ENCODE measurements at regions not wholly inside any gene's neighbourhood (a gene's known extent, or its start where the extent isn't known, plus 50 kb on each side); places are given as distances from the start of the nearest gene placed in this dataset.

GRCh38 chr20:54714817-54715216 is 239.4 kb downstream of the DOK5 start:
- H3K27me3 ChIP-seq (ENCODE audit: control insufficient read depth, insufficient read depth, low read length), result no peaks in the 10 kb centered on the region
- no peaks in the 10 kb centered on the region for H3K36me3 ChIP-seq (ENCODE audit: control insufficient read depth, insufficient read depth, low read length)
- DNase-seq (ENCODE audit: low read depth) (no peak), FAIRE-seq (no peak)
- TF ChIP-seq, protein P1, sequence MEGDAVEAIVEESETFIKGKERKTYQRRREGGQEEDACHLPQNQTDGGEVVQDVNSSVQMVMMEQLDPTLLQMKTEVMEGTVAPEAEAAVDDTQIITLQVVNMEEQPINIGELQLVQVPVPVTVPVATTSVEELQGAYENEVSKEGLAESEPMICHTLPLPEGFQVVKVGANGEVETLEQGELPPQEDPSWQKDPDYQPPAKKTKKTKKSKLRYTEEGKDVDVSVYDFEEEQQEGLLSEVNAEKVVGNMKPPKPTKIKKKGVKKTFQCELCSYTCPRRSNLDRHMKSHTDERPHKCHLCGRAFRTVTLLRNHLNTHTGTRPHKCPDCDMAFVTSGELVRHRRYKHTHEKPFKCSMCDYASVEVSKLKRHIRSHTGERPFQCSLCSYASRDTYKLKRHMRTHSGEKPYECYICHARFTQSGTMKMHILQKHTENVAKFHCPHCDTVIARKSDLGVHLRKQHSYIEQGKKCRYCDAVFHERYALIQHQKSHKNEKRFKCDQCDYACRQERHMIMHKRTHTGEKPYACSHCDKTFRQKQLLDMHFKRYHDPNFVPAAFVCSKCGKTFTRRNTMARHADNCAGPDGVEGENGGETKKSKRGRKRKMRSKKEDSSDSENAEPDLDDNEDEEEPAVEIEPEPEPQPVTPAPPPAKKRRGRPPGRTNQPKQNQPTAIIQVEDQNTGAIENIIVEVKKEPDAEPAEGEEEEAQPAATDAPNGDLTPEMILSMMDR (IDR thresholded peaks at IDR 0.05; ENCODE audit: insufficient read depth, low read length, severe bottlenecking), result no peak
- H3K4me3 ChIP-seq (ENCODE audit: low read depth, low read length), result no peak overlapping the region

DNA sequence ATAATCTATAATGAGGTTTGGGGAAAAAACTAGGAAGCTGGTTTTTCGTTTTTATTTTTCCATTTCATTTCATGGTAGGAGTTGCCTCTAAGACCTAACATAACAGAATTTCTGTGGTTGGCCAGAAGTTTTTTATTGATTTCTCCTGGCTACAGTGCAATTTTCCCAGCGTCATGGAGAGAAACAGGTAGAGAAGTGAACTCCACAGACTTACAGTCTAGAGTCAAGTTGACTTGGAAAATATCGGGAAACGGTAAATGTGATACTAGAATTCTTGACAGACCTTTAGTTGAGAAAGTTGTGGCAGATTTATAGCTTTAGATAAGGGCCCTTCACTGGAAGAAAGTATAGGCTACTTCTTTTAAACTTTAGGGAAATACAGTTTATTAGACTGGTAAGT is 238.3 kb downstream of the DOK5 start:
- no peak overlapping the region for H3K4me3 ChIP-seq (ENCODE audit: low read depth, low read length)
- FAIRE-seq (no peak), DNase-seq (ENCODE audit: low read depth) (no peak)
- H3K27me3 ChIP-seq (ENCODE audit: control insufficient read depth, insufficient read depth, low read length), result no peaks in the 10 kb centered on the region
- no peaks in the 10 kb centered on the region for H3K36me3 ChIP-seq (ENCODE audit: control insufficient read depth, insufficient read depth, low read length)
- TF ChIP-seq, protein P1 (IDR thresholded peaks at IDR 0.05; ENCODE audit: insufficient read depth, low read length, severe bottlenecking), result no peak

GRCh38 chr20:54711071-54711470 is 235.7 kb downstream of the DOK5 start:
- no peaks in the 10 kb centered on the region for H3K36me3 ChIP-seq (ENCODE audit: control insufficient read depth, insufficient read depth, low read length)
- no peak for FAIRE-seq
- no peak overlapping the region for H3K4me3 ChIP-seq (ENCODE audit: low read depth, low read length)
- no peaks in the 10 kb centered on the region for H3K27me3 ChIP-seq (ENCODE audit: control insufficient read depth, insufficient read depth, low read length)
- TF ChIP-seq, protein P1 (IDR thresholded peaks at IDR 0.05; ENCODE audit: insufficient read depth, low read length, severe bottlenecking), result no peak
- DNase-seq (ENCODE audit: low read depth), result no peak

DNA sequence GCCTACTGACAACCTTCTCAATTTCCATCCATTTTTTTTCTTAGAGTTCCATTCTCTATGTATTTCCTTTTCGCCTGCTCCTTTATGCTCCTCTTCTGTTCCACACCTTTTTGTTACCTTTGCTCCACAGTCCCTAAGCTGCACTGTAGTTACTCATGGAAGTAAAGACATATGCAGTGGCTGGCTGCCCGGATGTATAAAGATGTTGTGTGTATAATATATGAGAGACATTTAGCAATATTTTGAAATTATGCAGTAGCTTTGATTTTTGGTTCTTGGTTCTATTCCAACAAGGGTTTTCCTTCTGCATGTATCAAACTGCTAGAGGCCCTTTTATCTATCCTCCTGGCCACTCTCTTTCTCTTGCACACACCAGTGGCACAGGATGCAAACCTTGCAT is 234.9 kb downstream of the DOK5 start:
- TF ChIP-seq, protein P1 (IDR thresholded peaks at IDR 0.05; ENCODE audit: insufficient read depth, low read length, severe bottlenecking), result no peak
- H3K27me3 ChIP-seq (ENCODE audit: control insufficient read depth, insufficient read depth, low read length), result no peaks in the 10 kb centered on the region
- no peak overlapping the region for H3K4me3 ChIP-seq (ENCODE audit: low read depth, low read length)
- no peaks in the 10 kb centered on the region for H3K36me3 ChIP-seq (ENCODE audit: control insufficient read depth, insufficient read depth, low read length)
- FAIRE-seq (no peak), DNase-seq (ENCODE audit: low read depth) (no peak)

GRCh38 chr20:54708229-54708628 is 232.8 kb downstream of the DOK5 start:
- no peak for DNase-seq (ENCODE audit: low read depth)
- Histone ChIP-seq H3K4me3 (ENCODE audit: low read depth, low read length) (no peak overlapping the region), H3K27me3 (ENCODE audit: control insufficient read depth, insufficient read depth, low read length) (no peaks in the 10 kb centered on the region), H3K36me3 (ENCODE audit: control insufficient read depth, insufficient read depth, low read length) (no peaks in the 10 kb centered on the region)
- TF ChIP-seq, protein P1 (IDR thresholded peaks at IDR 0.05; ENCODE audit: insufficient read depth, low read length, severe bottlenecking), result no peak
- FAIRE-seq, result no peak

DNA sequence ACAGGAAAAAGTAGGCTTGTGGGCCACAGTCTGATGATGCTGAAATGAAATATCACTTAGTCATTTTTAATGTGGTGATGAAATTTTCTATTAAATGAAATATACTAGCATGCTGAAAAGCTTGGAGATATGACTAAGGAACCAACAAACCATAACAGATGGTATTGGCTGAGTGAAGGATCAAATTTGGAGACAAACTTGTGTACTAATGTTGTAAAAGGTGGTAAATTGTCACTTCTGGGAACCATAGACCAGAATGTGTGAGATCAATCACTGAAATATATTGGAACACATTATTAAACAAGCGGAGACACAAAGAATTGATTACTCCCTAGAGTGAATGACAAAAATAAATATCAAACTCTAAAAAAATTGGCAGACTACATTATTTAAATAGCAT is 232.4 kb downstream of the DOK5 start:
- FAIRE-seq (no peak), DNase-seq (ENCODE audit: low read depth) (no peak)
- Histone ChIP-seq H3K36me3 (ENCODE audit: control insufficient read depth, insufficient read depth, low read length) (no peaks in the 10 kb centered on the region), H3K27me3 (ENCODE audit: control insufficient read depth, insufficient read depth, low read length) (no peaks in the 10 kb centered on the region), H3K4me3 (ENCODE audit: low read depth, low read length) (no peak overlapping the region)
- TF ChIP-seq, protein P1 (IDR thresholded peaks at IDR 0.05; ENCODE audit: insufficient read depth, low read length, severe bottlenecking), result no peak

Data from bronchial epithelial cell (primary cell).